Type B pancreatic cell (in vitro differentiated cells): ENCODE measurements at regions not wholly inside any gene's neighbourhood (a gene's known extent, or its start where the extent isn't known, plus 50 kb on each side); places are given as distances from the start of the nearest gene placed in this dataset.

ENCODE experiments used
- DNase-seq: peaks from one replicate; pipeline ENCODE4 v3.0.0; 2021; ENCODE audit warnings: mixed read lengths; ENCODE audit not compliant: unreplicated experiment; ENCODE audit errors: extremely low spot score
- H3K27ac Mint-ChIP-seq: 2 replicates; pipeline ENCODE4 v1.8.0; 2021; ENCODE audit warnings: mild to moderate bottlenecking, mixed read lengths
- H3K27me3 Mint-ChIP-seq: 2 replicates; pipeline ENCODE4 v1.8.0; 2021; ENCODE audit warnings: mixed read lengths
- H3K36me3 Mint-ChIP-seq: 2 replicates; pipeline ENCODE4 v1.8.0; 2021; ENCODE audit warnings: mixed read lengths
- H3K4me1 Mint-ChIP-seq: one replicate; pipeline ENCODE4 v1.8.0; 2021; ENCODE audit warnings: mixed read lengths; ENCODE audit not compliant: unreplicated experiment
- H3K4me3 Mint-ChIP-seq: 2 replicates; pipeline ENCODE4 v1.8.0; 2021; ENCODE audit warnings: mild to moderate bottlenecking, mixed read lengths
- H3K9me3 Mint-ChIP-seq: 2 replicates; pipeline ENCODE4 v1.8.0; 2021; ENCODE audit warnings: mixed read lengths
- CTCF ChIP-seq: fragments of 200-600 bp; sonication (generic); conservative IDR thresholded peaks from 2 replicates; pipeline ENCODE4 v1.5.0; 2021; ENCODE audit warnings: antibody characterized with exemption, mild to moderate bottlenecking

- TF ChIP-seq CTCF = no peak
- Mint-ChIP-seq H3K36me3 (no peaks in the 10 kb centered on the region), H3K27me3 (peaks cover 28% of the 10 kb centered on the region), H3K27ac (no peak overlapping the region), H3K4me3 (no peak overlapping the region), H3K4me1 (peaks cover 24% of the 10 kb centered on the region), H3K9me3 (no peaks in the 10 kb centered on the region)
- no peak for DNase-seq
These were observed 376.2 kb downstream of the ZNF521 start for GRCh38 chr18:24975496-24976372.

- H3K27me3 Mint-ChIP-seq = peaks cover 30% of the 10 kb centered on the region
- no peak for DNase-seq
- H3K9me3 Mint-ChIP-seq = no peaks in the 10 kb centered on the region
- TF ChIP-seq CTCF = no peak
- no peak overlapping the region for H3K27ac Mint-ChIP-seq
- no peaks in the 10 kb centered on the region for H3K36me3 Mint-ChIP-seq
- H3K4me3 Mint-ChIP-seq = no peak overlapping the region
- peaks cover 31% of the 10 kb centered on the region for H3K4me1 Mint-ChIP-seq
These were observed 375.5 kb downstream of the ZNF521 start for GRCh38 chr18:24976502-24976901.

- Mint-ChIP-seq H3K4me3 (no peak overlapping the region), H3K9me3 (no peaks in the 10 kb centered on the region), H3K27ac (no peak overlapping the region), H3K36me3 (no peaks in the 10 kb centered on the region), H3K4me1 (peaks cover 52% of the 10 kb centered on the region), H3K27me3 (peaks cover 36% of the 10 kb centered on the region)
- TF ChIP-seq CTCF = no peak
- no peak for DNase-seq
These were observed 372.7 kb downstream of the ZNF521 start for GRCh38 chr18:24979235-24979634.

- Mint-ChIP-seq H3K27ac (no peak overlapping the region), H3K4me3 (no peak overlapping the region), H3K9me3 (no peaks in the 10 kb centered on the region), H3K36me3 (no peaks in the 10 kb centered on the region), H3K27me3 (peaks cover 30% of the 10 kb centered on the region), H3K4me1 (peaks cover 62% of the 10 kb centered on the region)
- TF ChIP-seq CTCF = no peak
- DNase-seq = no peak
These were observed 369.1 kb downstream of the ZNF521 start for GRCh38 chr18:24982831-24983230.

GRCh38 chr18:24983566-24984139, 368.3 kb downstream of the ZNF521 start:
- H3K36me3 Mint-ChIP-seq = no peaks in the 10 kb centered on the region
- H3K4me1 Mint-ChIP-seq = peaks cover 67% of the 10 kb centered on the region
- DNase-seq = no peak
- no peak overlapping the region for H3K4me3 Mint-ChIP-seq
- peaks cover 29% of the 10 kb centered on the region for H3K27me3 Mint-ChIP-seq
- no peaks in the 10 kb centered on the region for H3K9me3 Mint-ChIP-seq
- TF ChIP-seq CTCF = no peak
- H3K27ac Mint-ChIP-seq = no peak overlapping the region
